ENCODE measurements at regions not wholly inside any gene's neighbourhood (a gene's known extent, or its start where the extent isn't known, plus 50 kb on each side); places are given as distances from the start of the nearest gene placed in this dataset.

DNA sequence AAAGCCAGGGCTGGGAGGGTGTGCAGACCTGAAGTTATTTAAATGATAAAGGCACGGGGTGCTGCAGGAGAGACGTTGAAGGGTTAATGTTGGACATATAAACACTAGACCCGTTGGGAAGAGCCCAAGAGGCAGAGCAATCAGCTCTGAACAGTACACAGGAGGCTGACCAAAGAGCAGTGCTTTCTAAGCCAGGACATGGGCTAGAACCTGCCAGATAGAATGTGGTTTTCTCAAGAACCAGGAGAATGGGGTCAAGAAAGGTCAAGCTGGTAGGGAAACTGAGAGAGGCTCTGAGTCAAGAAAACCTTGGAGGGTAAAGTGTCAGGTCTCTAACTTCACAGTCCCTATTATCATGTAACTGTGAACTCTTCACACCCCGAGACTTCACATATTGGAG, 143.2 kb upstream of the EEA1 start:
- Histone ChIP-seq H3K27me3 (no peaks in the 10 kb centered on the region), H3K27ac (no peak overlapping the region), H3K36me3 (no peaks in the 10 kb centered on the region), H3K9me3 (no peaks in the 10 kb centered on the region), H3K4me1 (no peaks in the 10 kb centered on the region), H3K4me3 (no peak overlapping the region)
- no peak for DNase-seq (ENCODE audit: low spot score in 2 of 2)
- intact Hi-C loops (cut with DNase I; ENCODE audit: low total_unique reads) = no loop called here
- no peak for TF ChIP-seq POLR2AphosphoS5 (IDR thresholded peaks at IDR 0.05)
- TF ChIP-seq POLR2A (IDR thresholded peaks at IDR 0.05) = no peak
- no peak for TF ChIP-seq CTCF (IDR thresholded peaks at IDR 0.05)

- no peaks in the 10 kb centered on the region for H3K36me3 ChIP-seq
- TF ChIP-seq POLR2A (IDR thresholded peaks at IDR 0.05) (no peak), CTCF (IDR thresholded peaks at IDR 0.05) (no peak), POLR2AphosphoS5 (IDR thresholded peaks at IDR 0.05) (no peak)
- no peak overlapping the region for H3K27ac ChIP-seq
- H3K9me3 ChIP-seq = no peaks in the 10 kb centered on the region
- no peak overlapping the region for H3K4me3 ChIP-seq
- H3K27me3 ChIP-seq = no peaks in the 10 kb centered on the region
- no peaks in the 10 kb centered on the region for H3K4me1 ChIP-seq
- intact Hi-C loops (cut with DNase I; ENCODE audit: low total_unique reads) = no loop called here
- no peak for DNase-seq (ENCODE audit: low spot score in 2 of 2)
Observed at GRCh38 chr12:93073324-93073723, 144.2 kb upstream of the EEA1 start.

- no peak overlapping the region for H3K4me3 ChIP-seq
- no peaks in the 10 kb centered on the region for H3K9me3 ChIP-seq
- intact Hi-C loops (cut with DNase I; ENCODE audit: low total_unique reads) = no loop called here
- DNase-seq (ENCODE audit: low spot score in 2 of 2) = no peak
- TF ChIP-seq POLR2AphosphoS5 (IDR thresholded peaks at IDR 0.05) (no peak), POLR2A (IDR thresholded peaks at IDR 0.05) (no peak), CTCF (IDR thresholded peaks at IDR 0.05) (no peak)
- H3K27me3 ChIP-seq = no peaks in the 10 kb centered on the region
- H3K36me3 ChIP-seq = no peaks in the 10 kb centered on the region
- no peaks in the 10 kb centered on the region for H3K4me1 ChIP-seq
- H3K27ac ChIP-seq = no peak overlapping the region
Observed at GRCh38 chr12:93078059-93078458, 149.0 kb upstream of the EEA1 start.

GRCh38 chr12:93078577-93078976, 149.5 kb upstream of the EEA1 start:
- intact Hi-C loops (cut with DNase I; ENCODE audit: low total_unique reads) = no loop called here
- no peak overlapping the region for H3K27ac ChIP-seq

DNA sequence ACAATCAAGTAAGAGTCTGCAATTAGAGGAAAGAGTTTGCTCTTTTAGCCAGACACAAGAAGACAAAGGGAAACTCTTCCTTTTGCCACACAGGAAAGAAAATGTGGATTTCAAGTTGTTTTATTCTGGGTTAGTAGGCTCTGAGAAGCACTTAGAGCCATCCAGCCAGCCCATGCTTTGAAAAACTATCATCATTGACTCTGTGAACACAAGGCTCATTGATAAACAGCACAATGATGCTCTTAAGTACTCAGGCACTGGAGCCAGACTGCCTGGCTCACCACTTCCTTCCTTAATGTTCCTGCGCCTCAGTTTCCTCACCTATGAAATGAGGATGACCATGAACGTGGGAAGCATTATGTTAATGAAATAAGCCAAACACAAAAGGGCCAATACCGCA, 150.2 kb upstream of the EEA1 start:
- Histone ChIP-seq H3K4me3 (no peak overlapping the region), H3K36me3 (no peaks in the 10 kb centered on the region), H3K27ac (no peak overlapping the region), H3K27me3 (no peaks in the 10 kb centered on the region), H3K4me1 (no peaks in the 10 kb centered on the region), H3K9me3 (no peaks in the 10 kb centered on the region)
- DNase-seq (ENCODE audit: low spot score in 2 of 2) = no peak
- no peak for TF ChIP-seq CTCF (IDR thresholded peaks at IDR 0.05)
- no peak for TF ChIP-seq POLR2A (IDR thresholded peaks at IDR 0.05)
- no peak for TF ChIP-seq POLR2AphosphoS5 (IDR thresholded peaks at IDR 0.05)
- intact Hi-C loops (cut with DNase I; ENCODE audit: low total_unique reads) = no loop called here

More at GRCh38 chr12:93078577-93078976, 149.5 kb upstream of the EEA1 start:
- H3K9me3 ChIP-seq = no peaks in the 10 kb centered on the region
- H3K27me3 ChIP-seq = no peaks in the 10 kb centered on the region
- DNase-seq (ENCODE audit: low spot score in 2 of 2) = no peak
- H3K4me3 ChIP-seq = no peak overlapping the region
- no peaks in the 10 kb centered on the region for H3K36me3 ChIP-seq
- TF ChIP-seq CTCF (IDR thresholded peaks at IDR 0.05) (no peak), POLR2A (IDR thresholded peaks at IDR 0.05) (no peak), POLR2AphosphoS5 (IDR thresholded peaks at IDR 0.05) (no peak)
- H3K4me1 ChIP-seq = no peaks in the 10 kb centered on the region

Data from breast epithelium (tissue), 4 donors.